K562 (cell line): ENCODE measurements at regions not wholly inside any gene's neighbourhood (a gene's known extent, or its start where the extent isn't known, plus 50 kb on each side); places are given as distances from the start of the nearest gene placed in this dataset.

Experiments used
- ATAC-seq: fragments of 200-7000 bp; cut with Tn5 transposase; 3 replicates; pipeline ENCODE4 v1.9.1; 2020; ENCODE audit warnings: moderate library complexity
- BruUV-seq: library from RNA; stranded (reverse); fragments of 400-500 nt; replicated peaks from 2 replicates; lab custom pipeline; 2021; lab: Mats Ljungman, UMichigan
- CTCF ChIA-PET: fragments of 300-600 bp; formaldehyde crosslinking; extraction: SDS; loops from one replicate; lab custom pipeline; 2021; ENCODE audit warnings: low intra/inter-chr PET ratio; lab: Yijun Ruan, JAX
- POLR2A ChIA-PET: fragments of 300-600, 350-650 bp; sonication (Branson Sonifier 250); formaldehyde crosslinking; extraction: SDS; loops from one replicate; lab custom pipeline; 2021; ENCODE audit warnings: antibody characterized with exemption, inconsistent platforms; lab: Yijun Ruan, JAX
- DNase-seq, 4 experiments: peaks; one replicate each; pipeline versions ENCODE4 v3.0.0 to v3.0.0-alpha.2; 2011 to 2018; ENCODE audit warnings: low spot score in 3 of 4, mixed read lengths in 3 of 4; ENCODE audit errors: extremely low read depth in 1 of 4
- FAIRE-seq: peaks from 2 replicates; lab custom pipeline; 2011; peaks lifted over from hg19 to GRCh38; lab: Jason Lieb, UNC
- H2AFZ ChIP-seq: 2 replicates; pipeline ENCODE4 v1.6.0; 2011; ENCODE audit warnings: low read depth, low read length, control low read depth, inconsistent platforms
- H3K27ac ChIP-seq: fragments of 200-600 bp; 3 replicates; pipeline ENCODE4 v1.8.0; 2011; ENCODE audit warnings: low read depth, mild to moderate bottlenecking, control low read depth, inconsistent platforms, low read length, moderate library complexity, mixed read lengths; ENCODE audit errors: extremely low read depth
- H3K27me3 ChIP-seq, 2 experiments: fragments of 300-600 bp in 1 of 2; 2 replicates in 1 of 2; 3 replicates in 1 of 2; pipeline versions ENCODE4 v1.6.0 to v1.8.0; 2011; ENCODE audit warnings: inconsistent platforms in 2 of 2, low read length in 2 of 2, mild to moderate bottlenecking in 1 of 2, mixed read lengths in 1 of 2, moderate library complexity in 1 of 2; ENCODE audit not compliant: control insufficient read depth in 2 of 2, insufficient read depth in 2 of 2
- H3K36me3 ChIP-seq: fragments of 300-600 bp; 3 replicates; pipeline ENCODE4 v1.8.0; 2011; ENCODE audit warnings: mild to moderate bottlenecking, low read length, inconsistent platforms; ENCODE audit not compliant: control insufficient read depth, insufficient read depth
- H3K4me1 ChIP-seq, 2 experiments: fragments of 200-600 bp in 1 of 2; replicated peaks in 1 of 2; 2 replicates in 1 of 2; 3 replicates in 1 of 2; pipeline versions ENCODE4 v1.5.1 to v1.8.0; 2011; ENCODE audit warnings: inconsistent platforms in 2 of 2, low read length in 2 of 2, mild to moderate bottlenecking in 1 of 2, mixed read lengths in 1 of 2, moderate library complexity in 1 of 2; ENCODE audit not compliant: control insufficient read depth in 2 of 2, insufficient read depth in 2 of 2
- H3K4me2 ChIP-seq: 2 replicates; pipeline ENCODE4 v1.6.1; 2011; ENCODE audit warnings: low read length, control low read depth, inconsistent platforms, mixed read lengths; ENCODE audit not compliant: insufficient read depth
- H3K4me3 ChIP-seq: fragments of 200-600 bp; sonication (generic), shearing (Covaris generic); 2 replicates; pipeline ENCODE4 v1.5.1; 2016; ENCODE audit warnings: control low read depth, inconsistent platforms
- H3K79me2 ChIP-seq: fragments of 200-600 bp; 3 replicates; pipeline ENCODE4 v1.8.0; 2011; ENCODE audit warnings: low read length, inconsistent platforms; ENCODE audit not compliant: control insufficient read depth, insufficient read depth
- H3K9ac ChIP-seq, 2 experiments: 2 replicates each; pipeline versions ENCODE4 v1.6.0 to v1.6.1; 2011; ENCODE audit warnings: low read depth in 2 of 2, low read length in 2 of 2, control low read depth in 1 of 2, inconsistent platforms in 1 of 2, mild to moderate bottlenecking in 1 of 2, mixed read lengths in 1 of 2; ENCODE audit not compliant: insufficient read depth in 1 of 2
- H3K9me1 ChIP-seq: one replicate; pipeline ENCODE4 v1.6.0; 2011; ENCODE audit warnings: inconsistent platforms, mild to moderate bottlenecking, low read length, moderate library complexity; ENCODE audit not compliant: control insufficient read depth, insufficient read depth
- H3K9me3 ChIP-seq: replicated peaks from 2 replicates; pipeline ENCODE4 v1.5.1; 2011; ENCODE audit warnings: low read depth, low read length, inconsistent platforms; ENCODE audit not compliant: control insufficient read depth, insufficient read depth
- H4K20me1 ChIP-seq: replicated peaks from 2 replicates; pipeline ENCODE4 v1.6.1; 2011; ENCODE audit warnings: low read length, inconsistent platforms, mixed read lengths; ENCODE audit not compliant: control insufficient read depth, insufficient read depth
- BRF1 ChIP-seq: IDR thresholded peaks from 3 replicates; pipeline ENCODE4 v1.6.1; 2011; ENCODE audit warnings: borderline replicate concordance, mild to moderate bottlenecking; ENCODE audit not compliant: insufficient read length; ENCODE audit errors: extremely low read depth
- CREBBP ChIP-seq: IDR thresholded peaks from one replicate; pipeline ENCODE4 v1.6.1; 2012; ENCODE audit warnings: low read depth, mild to moderate bottlenecking, control low read depth, inconsistent platforms, low read length
- FOXK1 ChIP-seq: sonication (generic); formaldehyde crosslinking; IDR thresholded peaks from 2 replicates; pipeline ENCODE4 v1.8.0; 2022; ENCODE audit warnings: missing genetic modification reagents, mild to moderate bottlenecking, borderline replicate concordance
- L3MBTL2 ChIP-seq: fragments of 450-650 bp; IDR thresholded peaks from 2 replicates; pipeline ENCODE4 v1.6.1; 2016; ENCODE audit warnings: mild to moderate bottlenecking, moderate library complexity
- NCOA2 ChIP-seq, 2 experiments: fragments of 450-650 bp; IDR thresholded peaks; 2 replicates each; pipeline ENCODE4 v1.6.1; 2018; ENCODE audit warnings: mild to moderate bottlenecking in 2 of 2, moderate library complexity in 1 of 2; ENCODE audit not compliant: partially characterized antibody in 2 of 2
- RBFOX2 ChIP-seq: fragments of 200-400 bp; formaldehyde crosslinking; IDR thresholded peaks from 2 replicates; pipeline ENCODE4 v1.6.1; 2017; ENCODE audit warnings: low read depth, mild to moderate bottlenecking, low read length, moderate library complexity
- RUNX1 ChIP-seq: sonication (generic); IDR thresholded peaks from 2 replicates; pipeline ENCODE4 v1.6.1; 2016; ENCODE audit warnings: antibody characterized with exemption, low read depth
- SETDB1 ChIP-seq: IDR thresholded peaks from one replicate; pipeline ENCODE4 v1.6.1; 2012; ENCODE audit warnings: low read length, control low read depth, inconsistent platforms
- STAG1 ChIP-seq: sonication (generic); formaldehyde crosslinking; IDR thresholded peaks from 2 replicates; pipeline ENCODE4 v1.5.0; 2020; ENCODE audit warnings: missing genetic modification reagents, borderline replicate concordance
- XRCC4 ChIP-seq: IDR thresholded peaks from one replicate; pipeline ENCODE4 v1.6.1; 2011; ENCODE audit not compliant: insufficient read depth, insufficient read length; ENCODE audit errors: extremely low read depth
- ZNF134 ChIP-seq: fragments of 250-450 bp; sonication (Bioruptor Pico); conservative IDR thresholded peaks from 2 replicates; pipeline ENCODE4 v1.4.0; 2020
- ZNF384 ChIP-seq: IDR thresholded peaks from 2 replicates; pipeline ENCODE4 v1.6.1; 2012; ENCODE audit warnings: low read depth, low read length, improper control_type of control experiment
- ZNF431 ChIP-seq: sonication (generic); formaldehyde crosslinking; IDR thresholded peaks from 2 replicates; pipeline ENCODE4 v1.8.0; 2022; ENCODE audit warnings: mild to moderate bottlenecking, missing genetic modification reagents
- ZNF707 ChIP-seq: fragments of 250-450 bp; sonication (Bioruptor Pico); conservative IDR thresholded peaks from 2 replicates; pipeline ENCODE4 v1.8.0; 2022; ENCODE audit warnings: inconsistent platforms, mild to moderate bottlenecking, moderate library complexity
- WGBS: fragments of 100-300 bp; shearing (Covaris generic); methylation state at CpG from one replicate; pipeline ENCODE4 v1.1.6; 2016; ENCODE audit warnings: low coverage, mixed read lengths; ENCODE audit not compliant: insufficient coverage; ENCODE audit errors: missing lambda C conversion rate; 5-methylcytosine and 5-hydroxymethylcytosine counted together
- in situ Hi-C: fragments of 300-500 bp; cut with MboI; formaldehyde crosslinking; loops from 4 replicates; pipeline ENCODE4 v1.15.0; 2018; ENCODE audit warnings: inconsistent platforms, mixed read lengths
- intact Hi-C: fragments of 100-400 bp; cut with micrococcal nuclease; formaldehyde crosslinking; loops from 2 replicates; pipeline ENCODE4 v1.14.2; 2022
- TF ChIP-seq, protein P1 (sequence below): fragments of 250-450 bp; sonication (Bioruptor Pico); IDR thresholded peaks from 2 replicates; pipeline ENCODE4 v1.8.0; 2022; ENCODE audit warnings: inconsistent platforms, mild to moderate bottlenecking, moderate library complexity, borderline replicate concordance
- TF ChIP-seq, protein P2 (sequence below): sonication (generic); formaldehyde crosslinking; IDR thresholded peaks from 2 replicates; pipeline ENCODE4 v1.4.0; 2020; ENCODE audit warnings: mild to moderate bottlenecking, missing genetic modification reagents
- TF ChIP-seq, protein P3 (sequence below): fragments of 450-650 bp; formaldehyde crosslinking; IDR thresholded peaks from 2 replicates; pipeline ENCODE4 v1.4.0; 2020; ENCODE audit warnings: mild to moderate bottlenecking, moderate library complexity
- TF ChIP-seq, protein P4 (sequence below), 3 experiments: fragments of 200-800 bp in 1 of 3; sonication (Bioruptor generic) in 1 of 3; sonication (generic) in 1 of 3; formaldehyde crosslinking in 1 of 3; IDR thresholded peaks; 2 replicates each; pipeline versions ENCODE4 v1.6.1 to v1.8.0; 2016 to 2022; ENCODE audit warnings: mild to moderate bottlenecking in 2 of 3, missing compliant biosample characterization in 2 of 3, missing genetic modification characterization in 2 of 3, missing genetic modification reagents in 1 of 3

DNA sequence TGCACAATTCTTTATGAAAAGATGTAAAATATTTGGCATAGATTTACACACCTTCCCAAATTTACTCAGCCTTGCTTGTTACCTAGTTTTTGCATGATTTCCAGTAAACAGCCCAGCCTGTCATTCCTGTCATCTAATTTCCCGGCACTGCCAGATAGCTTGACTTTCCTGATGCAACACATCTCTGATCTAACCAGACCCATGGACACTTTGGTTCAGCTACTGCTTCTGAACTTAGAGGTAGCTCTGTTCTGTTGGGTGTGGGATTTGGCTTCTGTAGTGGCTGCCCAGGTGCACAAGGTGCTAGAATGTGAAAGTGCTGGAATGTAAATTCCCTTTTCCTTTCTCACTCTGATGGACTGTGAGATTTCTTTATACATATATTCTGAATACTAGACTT is 1033.5 kb downstream of the SLITRK1 start:
- no TSS peak for BruUV-seq
- CTCF ChIA-PET: no interaction called here
- intact Hi-C loops: no loop called here
- no peaks in the 10 kb centered on the region for H3K9me1 ChIP-seq
- ATAC-seq: no peak
- no peaks in the 10 kb centered on the region for H3K79me2 ChIP-seq
- DNase-seq: no peak
- no peak overlapping the region for H3K4me2 ChIP-seq
- H3K9me3 ChIP-seq: no peaks in the 10 kb centered on the region
- H3K27me3 ChIP-seq: no peaks in the 10 kb centered on the region
- in situ Hi-C loops: no loop called here
- no peak for TF ChIP-seq ZNF431
- TF ChIP-seq, protein P1, sequence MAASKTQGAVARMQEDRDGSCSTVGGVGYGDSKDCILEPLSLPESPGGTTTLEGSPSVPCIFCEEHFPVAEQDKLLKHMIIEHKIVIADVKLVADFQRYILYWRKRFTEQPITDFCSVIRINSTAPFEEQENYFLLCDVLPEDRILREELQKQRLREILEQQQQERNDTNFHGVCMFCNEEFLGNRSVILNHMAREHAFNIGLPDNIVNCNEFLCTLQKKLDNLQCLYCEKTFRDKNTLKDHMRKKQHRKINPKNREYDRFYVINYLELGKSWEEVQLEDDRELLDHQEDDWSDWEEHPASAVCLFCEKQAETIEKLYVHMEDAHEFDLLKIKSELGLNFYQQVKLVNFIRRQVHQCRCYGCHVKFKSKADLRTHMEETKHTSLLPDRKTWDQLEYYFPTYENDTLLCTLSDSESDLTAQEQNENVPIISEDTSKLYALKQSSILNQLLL (CRISPR knock-in tag): no peak
- TF ChIP-seq, protein P2, sequence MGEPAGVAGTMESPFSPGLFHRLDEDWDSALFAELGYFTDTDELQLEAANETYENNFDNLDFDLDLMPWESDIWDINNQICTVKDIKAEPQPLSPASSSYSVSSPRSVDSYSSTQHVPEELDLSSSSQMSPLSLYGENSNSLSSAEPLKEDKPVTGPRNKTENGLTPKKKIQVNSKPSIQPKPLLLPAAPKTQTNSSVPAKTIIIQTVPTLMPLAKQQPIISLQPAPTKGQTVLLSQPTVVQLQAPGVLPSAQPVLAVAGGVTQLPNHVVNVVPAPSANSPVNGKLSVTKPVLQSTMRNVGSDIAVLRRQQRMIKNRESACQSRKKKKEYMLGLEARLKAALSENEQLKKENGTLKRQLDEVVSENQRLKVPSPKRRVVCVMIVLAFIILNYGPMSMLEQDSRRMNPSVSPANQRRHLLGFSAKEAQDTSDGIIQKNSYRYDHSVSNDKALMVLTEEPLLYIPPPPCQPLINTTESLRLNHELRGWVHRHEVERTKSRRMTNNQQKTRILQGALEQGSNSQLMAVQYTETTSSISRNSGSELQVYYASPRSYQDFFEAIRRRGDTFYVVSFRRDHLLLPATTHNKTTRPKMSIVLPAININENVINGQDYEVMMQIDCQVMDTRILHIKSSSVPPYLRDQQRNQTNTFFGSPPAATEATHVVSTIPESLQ: no peak
- no peak for TF ChIP-seq ZNF384
- TF ChIP-seq FOXK1 (CRISPR knock-in tag): no peak
- TF ChIP-seq RBFOX2: no peak
- TF ChIP-seq ZNF707 (CRISPR knock-in tag): no peak
- no peak for TF ChIP-seq RUNX1
- TF ChIP-seq STAG1: no peak
- no peak for TF ChIP-seq ZNF134 (CRISPR knock-in tag)
- TF ChIP-seq BRF1: no peak
- TF ChIP-seq XRCC4: no peak
- no peak for TF ChIP-seq CREBBP
- TF ChIP-seq SETDB1: no peak
- no peak for TF ChIP-seq NCOA2 (IDR thresholded peaks at IDR 0.05; ENCODE audit: partially characterized antibody in 2 of 2)
- TF ChIP-seq, protein P3, sequence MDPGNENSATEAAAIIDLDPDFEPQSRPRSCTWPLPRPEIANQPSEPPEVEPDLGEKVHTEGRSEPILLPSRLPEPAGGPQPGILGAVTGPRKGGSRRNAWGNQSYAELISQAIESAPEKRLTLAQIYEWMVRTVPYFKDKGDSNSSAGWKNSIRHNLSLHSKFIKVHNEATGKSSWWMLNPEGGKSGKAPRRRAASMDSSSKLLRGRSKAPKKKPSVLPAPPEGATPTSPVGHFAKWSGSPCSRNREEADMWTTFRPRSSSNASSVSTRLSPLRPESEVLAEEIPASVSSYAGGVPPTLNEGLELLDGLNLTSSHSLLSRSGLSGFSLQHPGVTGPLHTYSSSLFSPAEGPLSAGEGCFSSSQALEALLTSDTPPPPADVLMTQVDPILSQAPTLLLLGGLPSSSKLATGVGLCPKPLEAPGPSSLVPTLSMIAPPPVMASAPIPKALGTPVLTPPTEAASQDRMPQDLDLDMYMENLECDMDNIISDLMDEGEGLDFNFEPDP (CRISPR knock-in tag): no peak
- TF ChIP-seq, protein P4, sequence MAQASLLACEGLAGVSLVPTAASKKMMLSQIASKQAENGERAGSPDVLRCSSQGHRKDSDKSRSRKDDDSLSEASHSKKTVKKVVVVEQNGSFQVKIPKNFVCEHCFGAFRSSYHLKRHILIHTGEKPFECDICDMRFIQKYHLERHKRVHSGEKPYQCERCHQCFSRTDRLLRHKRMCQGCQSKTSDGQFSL (CRISPR knock-in tag; IDR thresholded peaks at IDR 0.05): no peak
- TF ChIP-seq, protein P4 (tag; IDR thresholded peaks at IDR 0.05): no peak
- TF ChIP-seq L3MBTL2: no peak
- TF ChIP-seq, all 486 proteins: peak for 0
- H3K4me3 ChIP-seq: no peak overlapping the region
- H3K36me3 ChIP-seq: no peaks in the 10 kb centered on the region
- FAIRE-seq: no peak
- 7% methylated on average over 1 of the region's 1 CpG for WGBS
- POLR2A ChIA-PET: no interaction called here
- H2AFZ ChIP-seq: no peak overlapping the region
- H4K20me1 ChIP-seq: no peaks in the 10 kb centered on the region
- H3K4me1 ChIP-seq: no peaks in the 10 kb centered on the region
- H3K27ac ChIP-seq: no peak overlapping the region
- H3K9ac ChIP-seq: no peak overlapping the region
